ENCODE measurements at regions not wholly inside any gene's neighbourhood (a gene's known extent, or its start where the extent isn't known, plus 50 kb on each side); places are given as distances from the start of the nearest gene placed in this dataset.

DNA sequence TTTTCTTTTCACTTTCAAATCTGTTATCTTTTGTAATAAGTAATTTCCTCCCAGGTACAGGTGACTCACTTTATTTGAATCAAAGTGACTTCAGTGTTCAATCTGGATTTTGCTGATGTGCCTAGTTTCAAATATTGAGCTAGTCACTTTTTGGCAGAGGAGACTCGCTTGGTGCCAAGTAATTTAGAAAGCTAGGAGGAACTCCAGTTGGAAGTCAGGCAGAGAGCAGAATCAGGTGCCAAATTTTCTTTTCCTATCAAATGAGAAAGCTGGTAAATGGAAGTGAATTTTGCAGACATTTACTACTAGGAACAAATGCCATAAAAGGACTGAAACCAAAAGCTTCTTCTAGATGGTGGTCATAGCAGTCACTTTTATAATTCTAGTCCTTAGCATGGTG, 656.0 kb upstream of the KIF2B start:
- ChIA-PET POLR2A (no interaction called here), CTCF (interaction anchor here (0.9 kb wide), 1 partner anchor 9 kb away, joined by 3 read pairs; no protein-coding TSS in a partner anchor)
- dilution Hi-C loops (cut with MboI; ENCODE audit: extremely low pct_ligation_motif_present, low sequenced_read_pairs) = no loop called here
- Histone ChIP-seq H3K27me3 (ENCODE audit: control insufficient read depth in 2 of 2, insufficient read depth in 2 of 2, low read length in 2 of 2) (no peaks in the 10 kb centered on the region), H3K4me1 (ENCODE audit: control insufficient read depth, extremely low read depth, insufficient read depth, low read length) (no peaks in the 10 kb centered on the region), H3K79me2 (ENCODE audit: control insufficient read depth, insufficient read depth, low read length) (no peaks in the 10 kb centered on the region), H3K9me3 (replicated peaks; ENCODE audit: control insufficient read depth, insufficient read depth, low read length) (no peaks in the 10 kb centered on the region), H3K9ac (replicated peaks; ENCODE audit: extremely low read depth, insufficient read depth, low read length) (no peak overlapping the region), H3K4me3 (replicated peaks in 1 of 3; ENCODE audit: insufficient read depth in 1 of 3, low read depth in 1 of 3, low read length in 3 of 3) (no peak overlapping the region), H3K9me1 (replicated peaks; ENCODE audit: control insufficient read depth, extremely low read depth, insufficient read depth, low read length) (no peaks in the 10 kb centered on the region), H3K27ac (ENCODE audit: insufficient read depth, low read depth, low read length) (no peak overlapping the region), H3K4me2 (ENCODE audit: insufficient read depth, low read length) (no peak overlapping the region), H2AFZ (ENCODE audit: low read depth, low read length) (no peak overlapping the region), H3K36me3 (ENCODE audit: control insufficient read depth in 2 of 2, extremely low read depth in 1 of 2, insufficient read depth in 2 of 2, low read length in 2 of 2) (no peaks in the 10 kb centered on the region), H4K20me1 (replicated peaks; ENCODE audit: control insufficient read depth, extremely low read depth, insufficient read depth, low read length) (no peaks in the 10 kb centered on the region)
- no peak for FAIRE-seq
- intact Hi-C loops (cut with micrococcal nuclease) = no loop called here
- no peak for TF ChIP-seq POLR2AphosphoS5 (IDR thresholded peaks at IDR 0.05; ENCODE audit: insufficient read depth, low read depth, low read length)
- no peak for TF ChIP-seq POLR2A (IDR thresholded peaks at IDR 0.05; ENCODE audit: low read depth, low read length)
- TF ChIP-seq EZH2 (IDR thresholded peaks at IDR 0.05; ENCODE audit: borderline replicate concordance, low read depth, low read length, severe bottlenecking) = no peak
- TF ChIP-seq, protein P1, sequence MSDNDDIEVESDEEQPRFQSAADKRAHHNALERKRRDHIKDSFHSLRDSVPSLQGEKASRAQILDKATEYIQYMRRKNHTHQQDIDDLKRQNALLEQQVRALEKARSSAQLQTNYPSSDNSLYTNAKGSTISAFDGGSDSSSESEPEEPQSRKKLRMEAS (IDR thresholded peaks at IDR 0.05; ENCODE audit: insufficient read depth, insufficient read length) = no peak
- TF ChIP-seq, protein P2, sequence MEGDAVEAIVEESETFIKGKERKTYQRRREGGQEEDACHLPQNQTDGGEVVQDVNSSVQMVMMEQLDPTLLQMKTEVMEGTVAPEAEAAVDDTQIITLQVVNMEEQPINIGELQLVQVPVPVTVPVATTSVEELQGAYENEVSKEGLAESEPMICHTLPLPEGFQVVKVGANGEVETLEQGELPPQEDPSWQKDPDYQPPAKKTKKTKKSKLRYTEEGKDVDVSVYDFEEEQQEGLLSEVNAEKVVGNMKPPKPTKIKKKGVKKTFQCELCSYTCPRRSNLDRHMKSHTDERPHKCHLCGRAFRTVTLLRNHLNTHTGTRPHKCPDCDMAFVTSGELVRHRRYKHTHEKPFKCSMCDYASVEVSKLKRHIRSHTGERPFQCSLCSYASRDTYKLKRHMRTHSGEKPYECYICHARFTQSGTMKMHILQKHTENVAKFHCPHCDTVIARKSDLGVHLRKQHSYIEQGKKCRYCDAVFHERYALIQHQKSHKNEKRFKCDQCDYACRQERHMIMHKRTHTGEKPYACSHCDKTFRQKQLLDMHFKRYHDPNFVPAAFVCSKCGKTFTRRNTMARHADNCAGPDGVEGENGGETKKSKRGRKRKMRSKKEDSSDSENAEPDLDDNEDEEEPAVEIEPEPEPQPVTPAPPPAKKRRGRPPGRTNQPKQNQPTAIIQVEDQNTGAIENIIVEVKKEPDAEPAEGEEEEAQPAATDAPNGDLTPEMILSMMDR (IDR thresholded peaks at IDR 0.05; ENCODE audit: extremely low read depth in 1 of 2, insufficient read depth in 1 of 2, low read depth in 1 of 2, low read length in 2 of 2) = no peak
- DNase-seq (ENCODE audit: low read depth, low spot score) = no peak
- no TSS peak for BruUV-seq (replicated peaks)
